ENCODE measurements at regions not wholly inside any gene's neighbourhood (a gene's known extent, or its start where the extent isn't known, plus 50 kb on each side); places are given as distances from the start of the nearest gene placed in this dataset.

GRCh38 chr4:104811727-104812126 is 317.0 kb upstream of the CXXC4 start:
- no peak for DNase-seq

DNA sequence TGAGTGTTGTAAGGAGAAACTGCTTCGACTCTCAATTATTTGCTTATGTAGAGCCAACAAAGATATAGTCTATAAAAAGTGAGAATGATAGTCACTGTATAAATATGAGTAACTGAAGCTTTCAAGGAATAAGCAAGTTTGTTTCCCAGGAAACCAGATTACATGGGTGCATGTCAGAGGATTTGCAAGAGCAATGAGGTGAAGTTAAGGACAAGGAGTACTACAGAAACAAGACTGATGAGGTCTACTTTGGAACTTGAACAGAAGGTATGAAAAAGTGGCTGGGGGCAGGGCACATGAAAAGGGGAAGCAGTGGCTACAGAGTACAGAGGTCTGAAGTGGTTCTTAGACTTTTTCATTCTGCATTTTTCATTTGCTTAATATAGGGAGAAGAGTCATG is 321.0 kb upstream of the CXXC4 start:
- DNase-seq, result no peak

DNA sequence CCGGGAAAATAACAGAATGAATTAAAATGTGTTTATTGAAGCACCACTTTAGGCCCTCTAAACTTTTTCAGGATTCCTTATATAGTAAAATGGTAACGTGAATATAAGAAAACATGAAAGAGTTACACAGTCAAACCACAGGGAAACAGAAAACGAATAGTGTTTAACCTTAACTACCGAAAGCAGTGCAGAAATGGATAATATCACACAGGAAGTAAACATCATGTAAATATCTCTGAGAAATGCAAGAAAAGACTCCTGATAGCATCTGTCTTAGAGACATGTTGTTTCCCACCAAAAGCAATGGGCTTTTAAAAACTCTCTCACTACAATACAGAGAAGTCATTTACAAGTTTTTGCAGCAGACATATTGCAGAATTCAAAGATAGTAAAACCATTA is 323.9 kb upstream of the CXXC4 start:
- DNase-seq, result no peak

DNA sequence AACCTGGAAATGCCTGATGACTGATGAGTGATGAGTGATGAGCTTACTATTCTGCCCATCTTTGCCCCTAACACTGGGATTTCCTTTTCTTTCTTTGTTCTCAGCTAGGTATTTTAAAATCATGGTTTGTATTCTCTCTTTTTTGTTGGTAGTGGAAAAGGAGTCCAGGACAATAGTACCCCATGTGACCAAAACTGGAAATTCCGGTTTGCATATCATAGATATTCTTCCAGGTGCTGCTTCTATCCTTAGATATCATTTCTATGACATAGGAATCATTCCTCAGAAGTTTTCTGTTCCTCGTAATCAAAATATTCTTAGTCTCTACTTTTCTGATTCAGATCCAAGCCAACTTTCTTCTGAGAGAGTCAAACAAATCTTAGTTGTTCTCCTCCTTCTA is 320.5 kb upstream of the TET2 start:
- DNase-seq, result no peak

DNA sequence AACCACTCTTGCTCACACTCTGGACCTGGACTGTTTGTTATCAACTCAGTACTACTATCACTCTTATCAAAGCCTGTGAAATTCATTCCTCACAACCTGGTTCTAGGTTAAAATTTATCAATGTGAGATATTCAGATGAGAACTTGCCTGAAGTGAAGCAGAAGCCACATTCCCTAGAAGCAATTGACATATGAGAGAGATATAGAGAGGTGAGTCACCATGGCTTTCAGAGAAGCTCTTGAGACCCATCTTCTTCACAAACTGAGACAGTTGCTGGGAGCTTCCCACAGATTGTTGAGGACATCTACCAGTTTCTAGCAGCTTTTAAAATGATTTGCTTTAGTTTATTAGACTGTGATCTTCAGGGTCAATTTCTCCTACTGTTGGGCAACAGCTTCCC is 316.9 kb upstream of the TET2 start:
- no peak for DNase-seq

GRCh38 chr4:104848597-104849225 is 298.0 kb upstream of the TET2 start:
- no peak for DNase-seq

- DNase-seq, result no peak
Measured at GRCh38 chr4:104859601-104860237, 287.0 kb upstream of the TET2 start.

DNA sequence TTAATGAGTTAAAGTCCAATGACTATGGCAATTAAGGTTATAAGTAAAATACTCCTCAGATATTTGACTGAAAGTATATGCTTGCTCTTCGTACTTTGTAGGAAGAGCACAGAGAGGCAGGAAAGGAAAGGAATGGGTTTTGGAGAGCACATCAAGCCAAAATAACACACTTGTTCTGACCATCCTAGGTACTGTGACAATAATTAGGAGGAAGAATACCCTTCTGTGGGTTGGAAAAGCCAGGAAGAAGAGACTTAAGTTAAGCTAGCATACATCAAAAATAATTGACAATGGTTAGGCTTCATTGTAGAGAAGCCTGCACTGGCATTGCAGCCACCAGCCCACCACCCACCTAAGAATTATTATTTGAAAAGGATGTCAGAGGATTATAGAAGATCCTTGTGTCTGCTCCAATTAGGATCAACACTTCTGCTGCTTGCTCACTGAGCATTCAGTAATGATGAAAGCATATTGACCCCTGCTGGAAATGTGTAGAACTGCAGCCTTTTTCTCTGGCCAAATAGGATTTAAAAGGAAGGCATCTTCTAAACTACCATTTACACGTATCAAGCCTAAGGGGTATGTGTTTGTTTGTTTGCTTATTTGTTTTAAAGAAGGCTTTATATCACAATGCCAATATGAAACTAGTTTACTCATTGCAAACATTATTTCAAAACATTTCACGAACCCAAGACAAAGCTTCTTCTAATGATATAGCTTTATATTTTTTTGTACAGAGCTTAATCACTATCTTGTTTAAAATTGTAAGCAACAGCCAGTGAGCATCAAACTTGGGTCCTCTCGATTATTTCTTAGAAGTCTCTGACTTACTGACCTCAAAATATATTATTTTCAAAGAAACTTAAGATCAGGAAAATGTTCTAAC is 286.2 kb upstream of the TET2 start:
- peak; percentile 65 for DNase-seq

DNA sequence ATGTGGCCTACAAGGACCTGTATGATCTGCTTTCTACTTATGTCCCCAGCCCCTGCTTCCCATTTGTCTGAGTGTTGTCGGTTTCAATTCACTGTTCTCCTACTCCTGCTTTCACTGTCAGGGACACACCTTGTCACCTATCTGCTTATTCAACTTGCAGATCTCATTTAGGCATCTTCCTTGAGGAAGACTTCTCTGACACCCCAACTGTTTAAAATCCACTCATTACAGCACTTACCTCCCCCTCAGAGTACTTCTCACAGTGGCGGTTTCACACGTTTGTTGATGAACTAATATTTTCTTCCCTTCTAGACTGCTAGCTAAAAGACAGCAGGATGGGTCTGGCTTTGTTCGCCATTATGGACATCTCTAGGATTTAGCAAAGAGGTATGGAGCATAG is 279.9 kb upstream of the TET2 start:
- DNase-seq, result no peak

GRCh38 chr4:104868533-104868932 is 278.1 kb upstream of the TET2 start:
- no peak for DNase-seq

- DNase-seq, result no peak
Measured at GRCh38 chr4:104868958-104869357, 277.7 kb upstream of the TET2 start.

- DNase-seq, result no peak
Measured at GRCh38 chr4:104869831-104870230, 276.8 kb upstream of the TET2 start.

DNA sequence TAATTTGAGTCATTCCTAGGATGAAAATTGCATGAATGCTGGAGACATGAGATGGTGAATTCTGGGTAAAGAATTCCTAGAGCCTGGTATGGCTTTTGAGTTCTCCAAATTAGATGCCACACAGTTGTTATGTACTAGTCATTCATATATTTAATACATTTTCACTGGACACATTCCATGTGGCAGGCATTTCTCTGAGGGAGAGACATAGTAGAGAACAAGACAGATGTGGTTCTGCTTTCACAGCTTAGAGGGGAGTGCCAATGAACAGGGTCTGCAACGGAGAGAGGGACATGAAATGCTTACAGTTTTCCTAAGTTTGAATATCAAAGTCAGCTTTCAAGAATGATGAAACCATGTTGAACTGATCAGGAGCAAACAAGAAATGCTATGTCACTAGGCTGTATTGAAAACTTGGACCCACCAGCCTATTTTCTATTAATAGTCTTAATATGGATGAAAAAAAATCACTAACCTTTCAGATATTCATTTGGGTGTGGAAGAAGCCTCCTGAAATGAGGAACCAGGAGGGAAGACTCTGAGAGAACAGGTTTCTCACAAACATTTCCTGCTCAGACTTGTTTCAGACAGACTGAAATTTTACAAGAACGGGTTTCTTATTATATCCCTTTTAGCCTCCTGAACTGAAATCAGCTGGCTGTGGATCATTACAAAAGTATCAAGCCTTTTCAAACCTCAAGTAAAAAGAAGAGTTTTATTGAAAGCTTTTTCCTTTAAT is 276.0 kb upstream of the TET2 start:
- DNase-seq, result no peak

GRCh38 chr4:104878936-104879335 is 267.7 kb upstream of the TET2 start:
- DNase-seq, result no peak

- DNase-seq, result no peak
Measured at GRCh38 chr4:104879367-104879766, 267.3 kb upstream of the TET2 start.

DNA sequence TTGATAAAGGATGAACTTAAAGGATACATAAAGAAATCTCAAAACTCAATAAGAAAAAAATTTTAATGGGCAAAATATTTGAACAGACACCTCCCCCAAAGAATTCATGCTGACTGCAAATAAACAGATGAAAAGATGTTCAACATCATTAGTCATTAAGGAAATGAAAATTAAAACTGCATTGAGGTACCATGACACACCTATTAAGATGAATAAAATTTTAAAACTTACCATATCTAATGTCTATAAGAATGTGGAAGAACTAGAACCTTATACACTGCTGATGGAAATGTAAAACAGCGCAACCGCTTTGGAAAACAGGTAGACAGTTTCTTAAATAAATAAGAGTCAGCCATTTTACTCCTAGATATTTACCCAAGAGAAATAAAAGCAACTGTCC is 266.8 kb upstream of the TET2 start:
- no peak for DNase-seq

- DNase-seq, result no peak
Measured at GRCh38 chr4:104881136-104881886, 265.4 kb upstream of the TET2 start.

DNA sequence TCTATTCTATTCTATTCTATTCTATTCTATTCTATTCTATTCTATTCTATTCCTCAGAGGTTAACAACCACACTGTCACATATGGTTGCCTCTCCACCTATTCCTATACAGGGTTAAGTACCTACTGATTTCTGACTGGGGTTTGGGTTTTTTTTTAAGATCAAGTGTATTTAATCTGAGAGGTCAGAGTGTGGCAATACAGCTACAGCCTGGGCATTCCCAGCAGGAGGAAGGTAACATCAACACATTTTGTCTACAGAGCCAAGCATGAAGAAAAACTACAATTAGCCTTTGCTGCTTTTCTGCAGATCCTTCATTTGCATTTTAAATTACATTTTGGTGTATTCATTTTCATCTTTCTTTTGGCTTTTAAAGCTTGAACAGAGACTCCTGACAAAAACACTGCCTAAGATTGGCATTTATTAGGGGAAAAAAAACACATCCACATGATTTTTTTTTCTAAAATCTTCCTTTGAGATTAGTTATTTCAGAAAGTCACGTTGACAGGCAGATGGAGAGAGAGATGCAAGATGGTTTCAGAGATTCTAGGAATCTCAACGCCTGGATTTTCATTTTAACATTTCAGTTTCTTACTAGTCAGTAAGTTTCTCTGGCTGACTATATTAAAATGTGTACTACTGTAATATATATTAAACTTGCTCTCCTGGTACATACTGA is 255.9 kb upstream of the TET2 start:
- DNase-seq, result no peak

DNA sequence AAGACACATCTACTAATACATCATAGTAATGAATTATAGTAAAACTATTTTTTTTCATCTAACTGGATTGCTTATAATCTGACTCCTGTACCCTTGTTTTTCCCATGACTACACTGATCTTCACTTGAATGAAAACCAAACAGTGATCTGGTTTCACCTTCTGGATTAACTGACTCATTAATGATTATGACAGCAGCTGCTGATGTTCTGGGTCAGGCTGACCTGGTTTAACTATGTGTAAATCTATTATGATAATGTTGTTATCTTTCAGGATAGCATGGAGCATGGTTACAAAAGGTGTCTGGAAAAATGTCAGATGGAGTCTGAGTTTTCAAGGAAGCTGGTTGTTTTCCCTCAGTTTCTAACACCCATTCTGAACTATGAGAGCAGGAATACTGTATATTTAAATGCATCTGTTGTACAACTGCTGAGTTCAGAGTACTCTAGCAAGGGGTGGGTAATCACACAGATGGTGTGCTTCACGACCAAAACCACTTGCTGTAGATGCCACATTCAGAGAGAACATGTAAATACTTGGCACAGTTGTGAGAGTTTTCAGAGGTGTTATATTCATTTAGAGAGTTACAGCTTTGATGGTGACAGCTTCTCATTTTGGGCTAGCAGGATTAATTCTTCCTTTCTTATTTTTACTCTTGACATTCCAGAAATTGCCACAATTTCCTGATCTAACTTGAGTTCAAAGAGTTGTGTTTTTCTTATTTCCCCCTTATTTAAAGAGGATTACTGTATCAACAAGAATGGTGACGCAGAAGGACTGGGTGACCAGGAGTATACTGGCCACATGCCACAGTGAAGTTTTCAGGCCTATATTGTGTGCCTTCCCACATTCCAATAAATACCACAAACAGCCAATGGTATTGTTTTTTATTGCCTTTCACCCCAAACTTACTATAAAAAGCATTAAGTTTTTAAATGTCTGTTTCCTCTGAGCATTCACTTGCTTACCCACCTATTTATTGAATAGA is 249.7 kb upstream of the TET2 start:
- no peak for DNase-seq

GRCh38 chr4:104899863-104900262 is 246.8 kb upstream of the TET2 start:
- no peak for DNase-seq

DNA sequence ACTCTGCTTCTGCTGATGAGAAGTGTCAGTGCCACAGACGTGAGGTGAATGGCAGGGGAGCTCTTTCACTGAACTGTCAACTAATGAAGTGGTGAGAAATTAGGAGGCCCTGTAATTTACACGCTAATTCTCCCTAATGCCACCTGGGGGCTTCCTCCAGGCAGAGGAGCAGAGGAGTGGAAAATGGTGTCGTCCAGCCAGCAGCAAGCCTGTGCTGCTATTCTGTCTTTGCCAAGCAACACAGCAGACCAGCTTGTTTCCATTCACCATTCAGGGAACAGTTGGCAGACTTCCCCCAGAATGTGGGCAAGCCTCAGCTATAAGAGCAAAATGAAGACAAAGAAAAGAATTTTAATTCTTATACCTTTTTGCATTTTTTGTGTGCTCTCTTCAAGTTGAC is 245.2 kb upstream of the TET2 start:
- DNase-seq, result no peak
